ENCODE measurements at regions not wholly inside any gene's neighbourhood (a gene's known extent, or its start where the extent isn't known, plus 50 kb on each side); places are given as distances from the start of the nearest gene placed in this dataset.
"Not testable (repeated sequence)": the region's sequence is repeated elsewhere in the genome, so short reads cannot be mapped to it uniquely, and the experiment has no call there.

DNA sequence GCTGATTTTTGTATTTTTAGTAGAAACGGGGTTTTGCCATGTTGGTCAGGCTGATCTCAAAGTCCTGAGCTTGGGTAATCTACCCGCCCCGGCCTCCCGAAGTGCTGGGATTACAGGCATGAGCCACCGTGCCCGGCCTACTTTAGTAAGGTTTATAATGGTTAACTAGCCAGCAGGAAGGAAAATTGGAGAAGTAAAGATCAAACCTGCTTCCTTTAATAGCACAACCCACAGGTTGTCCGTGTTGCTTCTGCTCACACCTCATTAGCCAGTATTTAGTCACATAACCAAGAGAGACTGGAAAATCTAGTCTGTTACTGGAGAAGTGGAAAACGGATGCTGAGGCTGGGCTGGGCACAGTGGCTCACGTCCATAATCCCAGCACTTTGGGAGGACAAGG lies 51.9 kb upstream of the TBL1XR1 start:
- in situ Hi-C loops (cut with HindIII; ENCODE audit: low pct_unique_long_range_greater_than_20kb, low sequenced_read_pairs) = no loop called here
- no peak for DNase-seq (ENCODE audit: low read depth, low spot score)

DNA sequence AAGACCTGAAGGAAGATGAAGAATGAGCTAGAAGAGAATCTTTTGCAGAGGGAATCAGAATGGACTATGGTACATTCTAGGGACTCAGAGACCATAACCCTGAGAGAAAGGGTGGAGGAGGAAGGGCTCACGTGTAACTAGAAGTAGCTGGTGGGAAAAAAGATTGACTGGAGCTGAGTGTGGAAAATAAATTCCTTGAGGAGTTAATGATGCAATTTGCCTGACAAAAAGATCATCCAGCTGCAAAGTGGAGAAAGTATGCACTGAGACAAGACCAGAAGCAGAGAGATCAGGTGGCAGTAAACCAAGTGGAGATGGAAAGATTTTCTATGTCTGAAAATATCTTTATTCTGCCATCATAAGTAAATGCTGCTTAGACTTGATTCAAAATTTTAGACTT lies 52.9 kb upstream of the TBL1XR1 start:
- DNase-seq (ENCODE audit: low read depth, low spot score) = no peak
- in situ Hi-C loops (cut with HindIII; ENCODE audit: low pct_unique_long_range_greater_than_20kb, low sequenced_read_pairs) = no loop called here

GRCh38 chr3:177251755-177252154 lies 54.5 kb upstream of the TBL1XR1 start:
- in situ Hi-C loops (cut with HindIII; ENCODE audit: low pct_unique_long_range_greater_than_20kb, low sequenced_read_pairs) = no loop called here
- DNase-seq (ENCODE audit: low read depth, low spot score) = no peak

- in situ Hi-C loops (cut with HindIII; ENCODE audit: low pct_unique_long_range_greater_than_20kb, low sequenced_read_pairs) = no loop called here
Measured at GRCh38 chr3:177257006-177257405, 59.7 kb upstream of the TBL1XR1 start.

DNA sequence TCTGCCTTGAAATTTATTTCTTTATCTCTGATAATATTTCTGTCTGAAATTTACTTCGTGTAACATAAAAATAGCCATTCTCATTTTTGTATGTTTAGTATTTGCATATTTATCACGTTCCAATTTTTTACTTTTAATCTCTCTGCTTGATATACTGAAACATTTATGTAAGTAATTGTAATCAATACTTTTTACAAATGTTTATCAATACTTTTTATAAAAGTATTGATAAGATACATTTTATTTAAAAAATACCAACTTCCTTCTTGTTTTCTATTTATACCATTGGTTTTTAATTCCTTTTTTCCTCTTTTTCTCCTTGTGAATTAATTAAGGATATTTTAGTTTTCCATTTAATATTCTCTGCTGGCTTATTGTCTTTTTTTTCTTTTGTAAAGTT lies 60.3 kb upstream of the TBL1XR1 start:
- no peak for DNase-seq (ENCODE audit: low read depth, low spot score)
- in situ Hi-C loops (cut with HindIII; ENCODE audit: low pct_unique_long_range_greater_than_20kb, low sequenced_read_pairs) = no loop called here

More at GRCh38 chr3:177257006-177257405, 59.7 kb upstream of the TBL1XR1 start:
- DNase-seq (ENCODE audit: low read depth, low spot score) = peak; percentile 90

- DNase-seq (ENCODE audit: low read depth, low spot score) = no peak
- in situ Hi-C loops (cut with HindIII; ENCODE audit: low pct_unique_long_range_greater_than_20kb, low sequenced_read_pairs) = no loop called here
Measured at GRCh38 chr3:177262396-177262795, 65.1 kb upstream of the TBL1XR1 start.

DNA sequence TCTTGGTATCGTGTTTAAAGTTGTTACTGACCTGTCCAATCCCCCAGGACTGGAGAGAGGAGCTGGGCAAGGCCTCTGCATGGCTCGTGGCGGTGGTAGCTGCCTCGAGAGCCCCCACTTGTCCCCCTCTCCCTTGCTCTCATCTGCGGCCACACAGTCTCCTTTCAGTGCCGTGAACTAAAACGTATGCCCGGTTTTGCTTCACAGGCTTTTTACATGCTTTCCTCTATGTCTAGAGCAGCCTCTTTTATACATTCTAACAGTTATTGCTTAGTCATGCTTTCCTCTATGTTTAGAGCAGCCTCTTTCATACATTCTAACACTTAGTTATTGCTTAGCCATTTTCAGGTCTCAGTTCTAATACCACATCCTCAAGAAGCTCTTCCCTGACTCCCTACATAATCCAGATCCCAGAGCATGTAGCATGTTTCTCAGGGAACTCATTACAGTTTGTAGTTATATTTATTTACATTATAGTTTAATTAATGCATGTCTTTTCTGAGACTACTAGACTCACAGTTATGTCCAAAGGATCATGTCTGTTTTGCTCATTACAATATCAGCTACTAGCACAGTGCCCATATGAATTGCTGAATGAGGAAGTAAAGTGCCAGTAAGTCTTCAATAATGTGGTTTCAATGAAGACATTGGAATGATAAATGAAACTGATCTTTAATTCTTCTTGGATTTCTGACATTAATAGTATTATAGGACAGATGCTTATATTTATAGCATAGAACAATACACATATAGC lies 66.5 kb upstream of the TBL1XR1 start:
- in situ Hi-C loops (cut with HindIII; ENCODE audit: low pct_unique_long_range_greater_than_20kb, low sequenced_read_pairs) = no loop called here
- DNase-seq (ENCODE audit: low read depth, low spot score) = no peak

GRCh38 chr3:177271811-177272501 lies 74.7 kb upstream of the TBL1XR1 start:
- DNase-seq (ENCODE audit: low read depth, low spot score); in situ Hi-C loops (cut with HindIII; ENCODE audit: low pct_unique_long_range_greater_than_20kb, low sequenced_read_pairs): not testable (repeated sequence)

DNA sequence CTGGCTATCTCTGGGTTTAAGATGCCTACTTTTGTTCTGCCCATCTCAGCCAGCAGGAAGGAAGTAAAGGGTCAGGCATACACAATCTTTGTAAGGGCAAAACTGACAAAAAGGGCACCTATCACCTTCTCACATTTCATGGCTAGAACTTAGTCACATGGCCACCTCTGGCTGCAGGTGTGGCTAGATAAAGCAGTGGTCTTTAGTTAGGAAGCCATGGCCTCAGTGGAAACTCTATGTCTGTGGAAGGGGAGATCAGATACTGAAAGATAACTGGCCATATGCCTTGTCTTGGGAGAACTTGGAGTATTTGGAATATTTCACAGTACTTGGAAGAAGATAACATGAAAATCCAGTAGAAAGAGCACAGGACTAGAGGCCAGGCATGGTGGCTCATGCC lies 80.7 kb upstream of the TBL1XR1 start:
- no peak for DNase-seq (ENCODE audit: low read depth, low spot score)
- in situ Hi-C loops (cut with HindIII; ENCODE audit: low pct_unique_long_range_greater_than_20kb, low sequenced_read_pairs) = no loop called here

DNA sequence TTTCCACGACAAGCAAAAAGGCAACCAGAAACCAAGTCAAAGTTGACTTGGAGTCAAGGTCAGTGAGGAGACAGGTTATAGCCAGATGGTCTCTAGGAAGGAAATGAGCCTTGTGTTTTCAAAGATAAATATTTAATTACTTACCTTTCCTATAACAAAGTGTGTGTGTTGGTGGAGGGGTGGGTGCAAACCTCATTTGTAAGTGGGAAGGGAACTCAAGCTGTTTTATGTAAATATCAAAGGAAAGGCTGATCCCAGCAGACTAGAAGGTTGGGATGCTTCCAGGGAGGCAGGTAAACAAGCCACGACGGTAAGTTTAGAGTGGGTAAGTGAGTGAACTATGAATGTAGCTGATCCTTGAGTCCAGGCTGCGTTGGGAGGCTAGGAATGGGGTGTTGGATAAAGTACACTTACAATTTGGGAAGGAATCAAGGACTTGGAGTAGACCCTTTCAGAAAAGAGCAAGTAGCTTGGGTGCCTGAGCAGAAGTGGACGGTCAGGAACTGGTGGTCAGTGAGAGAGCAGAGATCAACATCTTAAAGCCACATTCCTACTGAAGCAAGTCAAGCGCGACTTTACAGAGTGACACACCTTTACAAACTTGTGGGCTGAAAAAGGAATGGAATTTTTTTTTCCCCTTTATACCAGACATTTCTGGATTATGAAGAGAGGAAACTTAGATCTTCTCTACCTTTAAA lies 82.0 kb upstream of the TBL1XR1 start:
- no peak for DNase-seq (ENCODE audit: low read depth, low spot score)
- in situ Hi-C loops (cut with HindIII; ENCODE audit: low pct_unique_long_range_greater_than_20kb, low sequenced_read_pairs) = no loop called here

DNA sequence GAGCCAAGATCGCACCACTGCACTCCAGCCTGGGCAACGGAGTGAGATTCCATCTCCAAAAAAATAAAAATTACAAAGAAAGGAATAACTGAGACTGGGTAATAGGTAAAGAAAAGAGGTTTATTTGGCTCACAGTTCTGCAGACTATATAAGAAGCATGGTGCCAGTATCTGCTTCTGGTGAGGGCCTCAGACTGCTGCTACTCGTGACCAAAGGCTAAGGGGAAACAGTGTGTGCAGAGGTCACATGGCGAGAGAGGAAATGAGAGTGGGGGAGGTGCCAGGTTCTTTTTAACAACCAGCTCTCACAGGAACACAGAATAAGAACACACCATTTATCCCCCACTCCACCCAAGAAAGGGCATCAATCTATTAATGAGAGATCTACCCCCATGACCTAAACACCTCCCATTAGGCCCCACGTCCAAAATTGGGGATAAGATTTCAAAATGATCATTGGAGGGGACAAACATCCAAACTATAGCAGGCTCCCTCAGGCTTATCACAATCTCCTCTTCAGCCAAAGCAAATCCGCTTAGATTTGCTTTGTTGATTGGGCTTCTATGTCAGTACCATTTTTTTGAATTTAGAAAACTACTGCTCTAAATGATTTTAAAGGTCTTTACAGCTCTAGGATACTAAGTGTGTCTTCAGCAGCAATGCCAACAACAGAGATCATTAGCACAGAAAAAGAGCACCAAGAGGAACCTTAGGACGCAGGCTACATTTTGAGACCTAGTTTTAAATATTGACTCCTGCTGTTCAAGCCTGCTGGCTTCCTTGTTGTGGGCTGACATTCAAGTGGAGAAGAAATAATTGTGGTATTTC lies 84.2 kb upstream of the TBL1XR1 start:
- in situ Hi-C loops (cut with HindIII; ENCODE audit: low pct_unique_long_range_greater_than_20kb, low sequenced_read_pairs) = no loop called here
- DNase-seq (ENCODE audit: low read depth, low spot score) = no peak

DNA sequence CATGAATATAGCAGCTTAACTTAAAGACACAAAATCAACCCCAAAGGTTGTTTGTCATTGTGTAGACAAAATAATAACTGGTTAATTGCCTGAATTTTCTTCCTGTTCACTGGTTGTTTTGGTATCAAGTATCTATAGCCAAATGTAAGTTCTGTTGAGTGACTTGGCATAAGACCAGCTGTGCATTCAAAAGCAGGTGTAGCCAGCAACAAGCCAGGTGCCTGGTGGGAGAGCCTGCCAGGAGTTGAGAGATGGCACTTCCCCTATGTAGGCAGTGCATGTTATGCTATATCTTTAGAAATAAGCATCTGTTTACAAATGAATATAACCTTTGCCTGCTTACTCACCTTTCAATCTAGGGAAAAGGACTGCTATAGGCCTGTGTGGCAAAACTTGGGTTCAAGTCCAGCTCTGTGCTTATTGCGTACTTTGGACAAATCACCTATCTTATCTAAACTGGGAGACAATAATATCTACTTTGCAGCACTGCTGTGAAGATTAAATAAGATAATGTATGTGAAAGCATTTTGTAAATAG lies 84.9 kb upstream of the TBL1XR1 start:
- DNase-seq (ENCODE audit: low read depth, low spot score) = no peak
- in situ Hi-C loops (cut with HindIII; ENCODE audit: low pct_unique_long_range_greater_than_20kb, low sequenced_read_pairs) = no loop called here

DNA sequence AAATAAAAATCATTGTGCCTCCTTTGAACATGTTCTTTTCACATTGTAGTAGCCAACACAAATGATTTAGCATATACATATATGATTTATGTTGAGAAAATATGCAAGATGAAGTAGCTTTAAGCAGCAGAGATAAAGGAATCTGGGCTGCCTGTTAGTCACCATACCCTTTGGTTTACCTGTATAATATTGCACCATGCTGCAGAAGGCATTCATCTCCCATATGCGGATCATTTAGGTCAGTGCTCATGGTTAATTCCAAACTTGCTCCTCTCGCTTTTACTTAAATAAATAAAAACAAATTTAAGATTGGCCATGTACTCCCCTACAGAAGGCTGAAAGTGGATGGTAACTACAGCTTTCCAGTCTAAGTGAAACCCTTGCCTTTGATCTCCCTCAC lies 86.7 kb upstream of the TBL1XR1 start:
- in situ Hi-C loops (cut with HindIII; ENCODE audit: low pct_unique_long_range_greater_than_20kb, low sequenced_read_pairs) = no loop called here
- DNase-seq (ENCODE audit: low read depth, low spot score) = no peak

DNA sequence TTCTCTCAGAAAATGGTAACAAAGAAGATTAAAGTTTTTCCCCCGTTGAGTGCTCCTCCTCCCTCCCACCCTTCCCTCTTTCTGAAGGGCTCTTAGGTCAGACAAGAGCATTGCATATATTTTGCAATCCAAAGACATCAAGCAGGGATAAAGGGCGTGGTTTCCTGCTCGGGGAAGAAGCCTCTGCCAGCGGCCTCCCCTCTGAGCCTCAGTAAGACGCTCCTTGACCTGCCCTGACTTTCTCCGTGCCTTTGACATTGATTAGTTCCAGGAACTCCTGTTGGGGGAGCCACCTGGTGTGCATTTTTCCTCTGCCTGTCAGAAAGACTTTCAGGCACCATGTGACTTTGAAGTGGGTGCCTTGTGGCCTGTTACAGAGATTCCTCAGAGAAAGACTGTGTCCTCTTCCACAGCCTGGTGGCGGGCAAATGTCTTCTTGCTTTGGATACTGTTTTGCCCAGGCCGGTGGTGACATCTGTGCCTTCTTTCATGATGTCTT lies 87.2 kb upstream of the TBL1XR1 start:
- in situ Hi-C loops (cut with HindIII; ENCODE audit: low pct_unique_long_range_greater_than_20kb, low sequenced_read_pairs) = no loop called here
- DNase-seq (ENCODE audit: low read depth, low spot score) = peak; percentile 69

DNA sequence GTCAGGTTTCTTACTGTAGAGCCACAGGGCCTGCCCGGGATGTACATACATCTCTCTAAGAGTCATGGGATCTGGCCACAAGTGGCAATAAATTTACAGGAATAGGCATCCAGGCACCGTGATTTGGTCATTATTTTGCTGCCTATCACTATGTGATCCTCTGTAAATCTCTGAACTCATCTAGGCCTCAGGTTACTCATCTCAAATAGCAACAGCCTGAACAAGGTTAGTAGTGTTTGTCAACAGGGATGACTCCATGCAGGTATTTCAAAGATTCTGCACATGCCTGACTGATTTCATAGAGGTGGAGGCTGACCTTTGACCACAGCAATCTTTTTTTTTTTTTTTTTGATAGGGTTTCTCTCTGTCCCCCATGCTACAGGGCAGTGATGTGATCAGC lies 88.8 kb upstream of the TBL1XR1 start:
- in situ Hi-C loops (cut with HindIII; ENCODE audit: low pct_unique_long_range_greater_than_20kb, low sequenced_read_pairs) = no loop called here
- DNase-seq (ENCODE audit: low read depth, low spot score) = no peak

DNA sequence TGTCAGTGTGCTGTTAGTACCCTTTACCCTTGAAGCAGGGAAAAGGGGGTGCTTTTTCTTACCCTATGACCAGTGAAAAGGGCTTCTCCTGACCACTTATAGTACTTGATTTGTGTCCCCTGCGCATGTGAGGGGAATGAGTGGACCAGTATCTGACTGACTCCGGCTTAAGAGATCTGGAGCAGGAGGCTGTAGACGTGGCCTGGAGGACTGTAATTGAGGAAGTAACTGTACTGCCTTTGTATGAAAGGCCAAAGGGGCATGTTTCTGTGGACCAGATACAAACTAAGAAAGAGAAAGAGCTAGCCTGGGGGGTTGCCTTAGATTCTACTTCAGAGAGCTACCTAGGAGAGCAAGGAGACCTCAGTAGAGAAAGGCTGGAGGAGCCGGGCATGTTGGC lies 89.9 kb upstream of the TBL1XR1 start:
- in situ Hi-C loops (cut with HindIII; ENCODE audit: low pct_unique_long_range_greater_than_20kb, low sequenced_read_pairs) = no loop called here
- no peak for DNase-seq (ENCODE audit: low read depth, low spot score)

DNA sequence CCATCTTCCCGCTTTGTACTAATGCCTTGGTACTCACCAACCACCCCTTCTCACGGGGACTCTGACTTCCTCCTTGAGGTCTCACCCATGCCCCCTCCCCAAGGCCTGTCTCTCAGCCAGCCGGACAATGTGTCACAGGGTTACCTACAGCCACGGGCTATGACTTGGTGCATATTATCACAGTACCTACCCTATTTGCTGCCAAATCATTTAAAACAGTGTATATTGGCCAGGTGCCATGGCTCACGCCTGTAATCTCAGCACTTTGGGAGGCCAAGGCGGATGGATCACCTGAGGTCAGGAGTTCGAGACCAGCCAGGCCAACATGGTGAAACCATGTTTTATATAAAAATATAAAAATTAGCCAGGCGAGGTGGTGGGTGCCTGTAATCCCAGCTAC lies 93.4 kb upstream of the TBL1XR1 start:
- DNase-seq (ENCODE audit: low read depth, low spot score) = no peak
- in situ Hi-C loops (cut with HindIII; ENCODE audit: low pct_unique_long_range_greater_than_20kb, low sequenced_read_pairs) = no loop called here

- DNase-seq (ENCODE audit: low read depth, low spot score) = no peak
- in situ Hi-C loops (cut with HindIII; ENCODE audit: low pct_unique_long_range_greater_than_20kb, low sequenced_read_pairs) = no loop called here
Measured at GRCh38 chr3:177294221-177294620, 96.9 kb upstream of the TBL1XR1 start.
